H9 (cell line): ENCODE measurements at regions not wholly inside any gene's neighbourhood (a gene's known extent, or its start where the extent isn't known, plus 50 kb on each side); places are given as distances from the start of the nearest gene placed in this dataset.

Source experiments
- DNase-seq: peaks from one replicate; pipeline ENCODE4 v3.0.0-alpha.2; 2017
- H2AFZ ChIP-seq: one replicate; pipeline ENCODE4 v1.6.1; 2013; ENCODE audit warnings: mild to moderate bottlenecking, low read length, control low read depth, moderate library complexity
- H2AK5ac ChIP-seq: 2 replicates; pipeline ENCODE4 v1.6.1; 2013; ENCODE audit warnings: low read length, control low read depth, mixed read lengths; ENCODE audit not compliant: insufficient read length
- H2BK120ac ChIP-seq: one replicate; pipeline ENCODE4 v1.6.1; 2013; ENCODE audit warnings: low read depth, mild to moderate bottlenecking, low read length, control low read depth, inconsistent platforms; ENCODE audit not compliant: poor library complexity, severe bottlenecking
- H2BK12ac ChIP-seq: 2 replicates; pipeline ENCODE4 v1.6.1; 2013; ENCODE audit warnings: low read length, control low read depth, mixed read lengths, low read depth; ENCODE audit not compliant: insufficient read length
- H2BK15ac ChIP-seq: 2 replicates; pipeline ENCODE4 v1.6.1; 2013; ENCODE audit warnings: low read depth, low read length, control low read depth
- H2BK20ac ChIP-seq: one replicate; pipeline ENCODE4 v1.6.1; 2013; ENCODE audit warnings: low read depth, mild to moderate bottlenecking, low read length, control low read depth, inconsistent platforms; ENCODE audit not compliant: poor library complexity, severe bottlenecking
- H2BK5ac ChIP-seq: 2 replicates; pipeline ENCODE4 v1.6.1; 2013; ENCODE audit warnings: low read length, control low read depth, mixed read lengths; ENCODE audit not compliant: insufficient read length
- H3K14ac ChIP-seq: 2 replicates; pipeline ENCODE4 v1.6.1; 2013; ENCODE audit warnings: low read length, control low read depth; ENCODE audit not compliant: insufficient read depth
- H3K18ac ChIP-seq: 2 replicates; pipeline ENCODE4 v1.6.1; 2013; ENCODE audit warnings: low read depth, mild to moderate bottlenecking, mixed read lengths, low read length, control low read depth; ENCODE audit not compliant: insufficient read length
- H3K23ac ChIP-seq: 2 replicates; pipeline ENCODE4 v1.6.1; 2013; ENCODE audit warnings: low read length, control low read depth, mixed read lengths, low read depth; ENCODE audit not compliant: insufficient read length
- H3K23me2 ChIP-seq: 2 replicates; pipeline ENCODE4 v1.6.1; 2013; ENCODE audit warnings: low read depth, mild to moderate bottlenecking, mixed read lengths, low read length, control low read depth; ENCODE audit not compliant: insufficient read length, poor library complexity, severe bottlenecking
- H3K27ac ChIP-seq: 2 replicates; pipeline ENCODE4 v1.5.1; 2013; ENCODE audit warnings: low read length, control low read depth, mixed read lengths, low read depth; ENCODE audit not compliant: insufficient read length
- H3K27me3 ChIP-seq: 2 replicates; pipeline ENCODE4 v1.6.1; 2013; ENCODE audit warnings: low read length, control low read depth, inconsistent platforms; ENCODE audit not compliant: insufficient read depth
- H3K4ac ChIP-seq: 2 replicates; pipeline ENCODE4 v1.6.1; 2013; ENCODE audit warnings: low read depth, mild to moderate bottlenecking, control low read depth, inconsistent platforms, low read length, moderate library complexity
- H3K4me1 ChIP-seq: 2 replicates; pipeline ENCODE4 v1.6.1; 2013; ENCODE audit warnings: low read length, control low read depth, inconsistent platforms; ENCODE audit not compliant: insufficient read depth
- H3K4me2 ChIP-seq: 2 replicates; pipeline ENCODE4 v1.6.1; 2013; ENCODE audit warnings: low read length, control low read depth, mixed read lengths; ENCODE audit not compliant: insufficient read length, insufficient read depth
- H3K56ac ChIP-seq: 2 replicates; pipeline ENCODE4 v1.6.1; 2013; ENCODE audit warnings: low read depth, mild to moderate bottlenecking, mixed read lengths, low read length, control low read depth; ENCODE audit not compliant: insufficient read length
- H3K79me1 ChIP-seq: 2 replicates; pipeline ENCODE4 v1.6.1; 2013; ENCODE audit warnings: low read depth, mild to moderate bottlenecking, moderate library complexity, low read length, control low read depth, inconsistent platforms; ENCODE audit not compliant: insufficient read depth, poor library complexity, severe bottlenecking
- H3K79me2 ChIP-seq: 2 replicates; pipeline ENCODE4 v1.6.1; 2013; ENCODE audit warnings: low read length, control low read depth, inconsistent platforms; ENCODE audit not compliant: insufficient read depth
- H3K9ac ChIP-seq: 2 replicates; pipeline ENCODE4 v1.6.1; 2013; ENCODE audit warnings: low read length, control low read depth, mixed read lengths; ENCODE audit not compliant: insufficient read length; ENCODE audit errors: extremely low read depth
- H3K9me3 ChIP-seq: one replicate; pipeline ENCODE4 v1.6.1; 2013; ENCODE audit warnings: low read depth, low read length, inconsistent platforms; ENCODE audit not compliant: control insufficient read depth
- H3T11ph ChIP-seq: one replicate; pipeline ENCODE4 v1.6.1; 2013; ENCODE audit warnings: mild to moderate bottlenecking, low read length, control low read depth, inconsistent platforms
- H4K20me1 ChIP-seq: one replicate; pipeline ENCODE4 v1.6.1; 2013; ENCODE audit not compliant: control insufficient read depth, insufficient read length, insufficient read depth
- H4K5ac ChIP-seq: 2 replicates; pipeline ENCODE4 v1.6.1; 2013; ENCODE audit warnings: low read depth, mild to moderate bottlenecking, mixed read lengths, low read length, control low read depth; ENCODE audit not compliant: insufficient read length
- H4K8ac ChIP-seq: replicated peaks from 2 replicates; pipeline ENCODE4 v1.6.1; 2013; ENCODE audit warnings: low read length, control low read depth, mixed read lengths, low read depth; ENCODE audit not compliant: insufficient read length
- H4K91ac ChIP-seq: 2 replicates; pipeline ENCODE4 v1.6.1; 2013; ENCODE audit warnings: low read depth, mild to moderate bottlenecking, moderate library complexity, mixed read lengths, low read length, control low read depth; ENCODE audit not compliant: insufficient read length
- H3K27ac Mint-ChIP-seq, 3 experiments: 2 replicates in 2 of 3; 3 replicates in 1 of 3; pipeline ENCODE4 v1.8.0; 2020 to 2021; ENCODE audit warnings: mixed read lengths in 3 of 3, mild to moderate bottlenecking in 1 of 3, moderate library complexity in 1 of 3
- H3K27me3 Mint-ChIP-seq: 2 replicates; pipeline ENCODE4 v1.8.0; 2021; ENCODE audit warnings: low read depth, mild to moderate bottlenecking, moderate library complexity, mixed read lengths
- H3K36me3 Mint-ChIP-seq, 3 experiments: 2 replicates in 2 of 3; 3 replicates in 1 of 3; pipeline ENCODE4 v1.8.0; 2020 to 2021; ENCODE audit warnings: low read depth in 3 of 3, mixed read lengths in 3 of 3; ENCODE audit not compliant: insufficient read depth in 1 of 3
- H3K4me1 Mint-ChIP-seq, 2 experiments: 2 replicates each; pipeline ENCODE4 v1.8.0; 2020; ENCODE audit warnings: mixed read lengths in 2 of 2
- H3K4me3 Mint-ChIP-seq, 2 experiments: 2 replicates in 1 of 2; 3 replicates in 1 of 2; pipeline ENCODE4 v1.8.0; 2020 to 2021; ENCODE audit warnings: mild to moderate bottlenecking in 2 of 2, mixed read lengths in 2 of 2, moderate library complexity in 1 of 2
- H3K9me3 Mint-ChIP-seq, 2 experiments: 2 replicates in 1 of 2; 3 replicates in 1 of 2; pipeline ENCODE4 v1.8.0; 2020; ENCODE audit warnings: mild to moderate bottlenecking in 2 of 2, mixed read lengths in 2 of 2, moderate library complexity in 1 of 2
- CTCF ChIP-seq: fragments of 200-600 bp; sonication (generic); conservative IDR thresholded peaks from 3 replicates; pipeline ENCODE4 v1.8.0; 2021; ENCODE audit warnings: antibody characterized with exemption, mild to moderate bottlenecking
- WGBS: extraction: QIAGEN DNeasy Blood & Tissue Kit; methylation state at CpG from one replicate; pipeline ENCODE4 v1.1.7; 2013; ENCODE audit warnings: missing lambda C conversion rate, low lambda C conversion rate, mixed read lengths; ENCODE audit not compliant: insufficient read length; ENCODE audit errors: extremely low coverage; 5-methylcytosine and 5-hydroxymethylcytosine counted together

GRCh38 chr20:46786566-46786965, 77.1 kb downstream of the SLC2A10 start:
- H3K4me3 Mint-ChIP-seq: no peak overlapping the region
- Histone ChIP-seq H2BK20ac (no peak overlapping the region), H2BK15ac (no peak overlapping the region), H4K20me1 (no peaks in the 10 kb centered on the region), H3K18ac (no peak overlapping the region), H4K5ac (no peak overlapping the region), H2AK5ac (no peak overlapping the region), H3K27ac (no peak overlapping the region), H2AFZ (no peak overlapping the region), H2BK5ac (no peak overlapping the region), H3K23ac (no peak overlapping the region), H3K56ac (no peak overlapping the region), H3T11ph (no peak overlapping the region), H4K91ac (no peak overlapping the region), H3K79me2 (no peaks in the 10 kb centered on the region), H3K4ac (no peak overlapping the region), H3K27me3 (no peaks in the 10 kb centered on the region), H3K14ac (no peak overlapping the region), H3K23me2 (no peaks in the 10 kb centered on the region), H3K4me2 (no peak overlapping the region), H3K79me1 (no peaks in the 10 kb centered on the region), H2BK12ac (no peak overlapping the region), H3K9ac (no peak overlapping the region), H2BK120ac (no peak overlapping the region), H4K8ac (no peak overlapping the region), H3K4me1 (no peaks in the 10 kb centered on the region), H3K9me3 (no peaks in the 10 kb centered on the region)
- H3K9me3 Mint-ChIP-seq: no peaks in the 10 kb centered on the region
- DNase-seq: no peak
- H3K4me1 Mint-ChIP-seq: peaks cover under 1 to 3% of the 10 kb centered on the region in 2 experiments; a peak in 3 of 4 replicates
- no peak overlapping the region for H3K27ac Mint-ChIP-seq
- no peak for TF ChIP-seq CTCF
- H3K27me3 Mint-ChIP-seq: peaks cover 2% of the 10 kb centered on the region
- H3K36me3 Mint-ChIP-seq: peaks cover 0 to 2% (median 0%) of the 10 kb centered on the region in 3 experiments; a peak in 1 of 7 replicates
- WGBS: no CpG with 5 or more reads among the region's 6 CpGs
